HG02938 (cell line): ENCODE measurements at regions not wholly inside any gene's neighbourhood (a gene's known extent, or its start where the extent isn't known, plus 50 kb on each side); places are given as distances from the start of the nearest gene placed in this dataset.
A peak's percentile ranks its signal among the peaks of the same experiment; 100 is the strongest.
"Not testable (repeated sequence)": the region's sequence is repeated elsewhere in the genome, so short reads cannot be mapped to it uniquely, and the experiment has no call there.

Experiments used
- ATAC-seq: cut with Tn5 transposase; IDR thresholded peaks from one replicate; pipeline ENCODE4 v1.9.1; 2021; ENCODE audit warnings: mild to moderate bottlenecking, moderate library complexity; ENCODE audit not compliant: unreplicated experiment

DNA sequence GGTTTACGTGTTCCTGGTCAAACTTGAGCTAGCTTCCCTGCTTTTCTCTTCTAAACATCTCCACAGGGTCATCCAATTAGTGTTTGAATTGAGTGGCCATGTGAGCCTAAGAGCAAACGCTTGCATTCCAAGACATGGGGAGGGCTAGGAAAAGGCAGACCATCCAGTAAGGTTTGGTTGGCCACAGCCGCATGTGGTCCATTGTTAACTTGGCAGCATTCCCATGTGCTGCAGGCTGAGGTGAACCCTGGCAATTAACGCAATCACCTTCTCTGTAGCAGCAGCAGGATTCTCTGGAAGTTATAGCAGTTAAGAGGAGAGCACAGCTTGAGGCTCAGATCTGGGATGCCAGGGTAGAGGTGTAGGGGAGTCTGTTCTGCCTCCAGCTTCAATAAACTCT lies 502.2 kb upstream of the LMCD1 start:
- ATAC-seq: no peak

DNA sequence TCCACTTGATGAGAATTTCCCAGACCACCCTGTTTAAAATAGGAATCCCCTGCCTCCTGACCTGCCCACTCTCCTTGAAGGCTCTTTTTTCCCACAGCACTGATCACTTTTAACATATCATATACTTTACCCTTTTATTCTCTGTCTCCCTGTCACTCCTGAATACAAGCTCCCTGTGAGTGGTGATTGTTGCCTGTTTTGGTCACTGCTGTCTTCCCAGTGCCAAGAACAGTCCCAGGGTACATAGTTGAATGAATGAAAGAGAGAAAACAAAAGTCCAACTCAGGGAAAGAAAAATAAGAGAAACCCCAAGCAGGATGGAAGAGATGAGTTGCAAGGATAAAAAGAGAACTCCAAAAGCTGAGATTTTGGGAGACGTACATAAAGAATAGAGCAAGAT lies 500.3 kb upstream of the LMCD1 start:
- no peak for ATAC-seq

DNA sequence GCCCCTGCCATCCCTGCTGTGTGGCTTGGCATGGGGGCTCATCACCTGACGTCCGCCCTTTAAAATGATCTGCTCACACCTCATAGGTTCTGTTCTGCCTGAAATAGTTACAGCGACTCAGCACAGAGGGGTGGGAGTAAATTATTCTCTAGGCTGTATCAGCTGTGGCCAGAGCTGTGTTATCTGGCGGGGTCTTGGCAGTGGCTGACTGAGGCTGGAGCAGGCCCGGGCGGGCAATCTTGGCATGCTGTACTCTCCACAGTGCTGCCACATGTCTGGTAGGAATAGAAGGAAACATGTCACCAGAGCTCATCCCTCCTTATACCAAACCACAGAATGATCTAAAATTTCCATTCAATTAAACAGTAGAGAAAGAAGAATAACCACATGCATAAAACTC lies 499.9 kb upstream of the LMCD1 start:
- ATAC-seq: no peak

GRCh38 chr3:8011902-8012301 lies 489.7 kb upstream of the LMCD1 start:
- no peak for ATAC-seq

DNA sequence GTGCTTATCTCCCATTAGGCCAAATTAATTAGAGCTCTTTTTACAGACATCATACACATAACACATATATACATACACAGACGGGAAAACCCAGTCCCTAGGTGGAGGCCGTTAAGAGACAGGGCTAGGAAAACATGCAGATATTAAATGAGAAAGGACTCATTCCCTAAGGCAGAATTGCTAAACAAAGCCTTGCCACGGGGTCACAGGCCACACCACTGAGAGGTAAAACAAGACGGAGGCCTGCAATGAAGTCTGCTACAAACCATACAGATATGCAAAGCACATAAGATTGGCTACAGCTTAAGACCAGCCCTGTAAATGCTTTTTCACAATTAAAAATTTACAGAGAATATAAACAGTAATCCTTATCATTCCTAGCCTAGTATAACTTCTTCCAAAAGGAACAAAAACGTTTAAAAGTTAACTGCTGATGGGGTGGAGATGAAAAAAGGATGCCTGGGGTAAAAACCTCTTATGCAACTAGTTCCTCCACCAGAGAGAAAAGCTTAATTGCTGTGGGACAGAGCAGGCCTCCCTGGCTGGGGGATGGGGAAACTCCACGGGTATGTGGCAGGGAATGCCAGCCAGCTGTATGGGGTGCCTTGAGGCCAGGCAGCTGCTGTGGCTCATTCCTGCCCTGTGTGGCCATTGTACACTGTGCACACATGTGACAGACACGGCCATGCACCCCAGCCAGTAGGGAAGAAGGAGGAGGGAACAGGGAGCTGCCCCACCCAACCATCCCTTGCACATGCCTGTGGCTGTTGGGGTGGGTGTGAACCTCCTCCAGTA lies 481.4 kb upstream of the LMCD1 start:
- ATAC-seq: no peak

DNA sequence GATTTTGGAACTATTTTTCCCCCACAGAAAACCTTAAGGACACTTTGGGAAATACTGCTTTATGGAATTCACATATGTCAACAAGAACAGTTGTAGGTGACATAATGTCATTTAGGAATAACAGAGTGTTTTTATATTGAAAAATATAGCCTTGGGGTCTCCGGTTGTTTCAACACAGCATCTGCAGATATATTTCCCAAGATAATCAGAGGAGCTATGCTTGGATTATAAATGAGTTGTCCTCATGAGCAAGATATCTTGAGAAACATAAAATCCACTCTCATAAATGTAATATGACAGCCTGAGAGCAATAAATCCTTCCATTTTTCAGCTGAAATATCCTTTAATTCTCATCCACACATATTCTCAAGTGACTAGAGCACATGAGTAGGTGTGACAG lies 473.7 kb upstream of the LMCD1 start:
- ATAC-seq: no peak

GRCh38 chr3:8050283-8050682 lies 451.3 kb upstream of the LMCD1 start:
- ATAC-seq: no peak

DNA sequence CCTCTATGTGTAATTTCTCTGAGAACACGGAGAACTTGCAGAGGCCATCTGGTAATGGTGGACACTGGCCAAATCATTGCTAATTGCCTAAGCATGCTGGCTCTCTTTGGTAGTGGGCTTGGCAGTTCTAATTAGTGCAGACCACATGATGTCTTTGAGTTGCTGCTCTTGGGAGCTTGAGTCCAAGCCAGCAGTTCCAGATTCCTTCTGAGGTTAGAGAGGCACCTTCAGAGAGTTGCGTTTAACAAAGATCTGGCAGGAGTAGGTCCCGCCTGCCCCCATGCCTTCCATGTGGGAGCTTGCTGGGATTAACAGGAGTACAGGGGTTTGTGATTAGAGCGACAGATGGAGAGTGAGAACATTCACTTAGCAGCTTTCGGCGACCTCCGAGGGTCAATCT lies 449.0 kb upstream of the LMCD1 start:
- no peak for ATAC-seq

- ATAC-seq: not testable (repeated sequence)
Measured at GRCh38 chr3:8068135-8068534, 433.5 kb upstream of the LMCD1 start.

DNA sequence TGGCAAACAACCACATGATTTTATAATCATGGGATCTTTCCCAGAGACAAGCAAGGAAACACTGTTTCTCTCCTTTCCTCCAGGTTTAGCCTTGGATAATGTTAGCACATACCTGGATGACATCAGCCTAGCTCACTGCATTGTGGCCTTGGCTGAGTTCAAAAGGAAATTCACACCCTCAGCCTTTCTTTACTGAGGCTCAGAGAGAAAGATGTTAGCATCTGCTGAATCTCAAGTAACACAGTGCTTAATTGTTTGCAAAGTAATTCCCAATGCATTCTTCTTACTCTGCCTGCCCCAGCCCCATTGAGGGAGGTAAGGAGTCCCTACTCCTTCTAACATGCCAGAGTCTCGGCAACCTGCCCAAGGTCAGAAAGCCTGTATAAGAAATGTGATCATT lies 432.2 kb upstream of the LMCD1 start:
- ATAC-seq: no peak

DNA sequence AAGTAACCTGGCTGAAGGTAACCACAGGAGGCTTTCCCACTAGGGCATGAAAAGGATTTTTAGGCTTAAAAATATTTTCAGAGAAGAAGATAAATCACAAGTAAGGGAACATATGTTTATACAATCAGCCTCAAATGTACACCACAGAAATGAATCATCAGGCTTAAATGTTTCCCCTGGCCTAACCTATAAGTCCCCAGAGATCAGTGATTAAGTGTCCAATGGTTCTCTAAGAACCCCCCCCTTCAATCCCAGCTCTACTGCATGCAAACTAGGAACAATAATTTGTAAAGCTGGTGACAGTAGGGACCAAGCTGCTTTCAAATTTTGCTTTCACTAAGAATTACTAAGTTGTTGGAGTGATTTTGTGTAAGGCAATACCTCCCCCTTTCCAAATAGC lies 431.6 kb upstream of the LMCD1 start:
- ATAC-seq: no peak

DNA sequence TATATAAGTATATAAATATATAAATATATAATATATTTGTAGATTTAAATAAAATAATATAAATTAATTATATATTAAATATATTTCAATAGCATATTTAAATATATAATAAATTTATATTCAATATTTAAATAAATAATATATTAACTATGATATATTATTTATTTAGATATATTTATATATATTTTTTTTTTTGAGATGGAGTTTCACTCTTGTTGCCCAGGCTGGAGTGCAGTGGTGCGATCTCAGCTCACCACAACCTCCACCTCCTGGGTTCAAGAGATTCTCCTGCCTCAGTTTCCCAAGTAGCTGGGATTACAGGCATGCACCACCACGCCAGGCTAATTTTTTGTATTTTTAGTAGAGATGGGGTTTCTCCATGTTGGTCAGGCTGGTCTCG lies 426.9 kb upstream of the LMCD1 start:
- not testable (repeated sequence) for ATAC-seq

GRCh38 chr3:8077126-8077525 lies 424.5 kb upstream of the LMCD1 start:
- no peak for ATAC-seq

DNA sequence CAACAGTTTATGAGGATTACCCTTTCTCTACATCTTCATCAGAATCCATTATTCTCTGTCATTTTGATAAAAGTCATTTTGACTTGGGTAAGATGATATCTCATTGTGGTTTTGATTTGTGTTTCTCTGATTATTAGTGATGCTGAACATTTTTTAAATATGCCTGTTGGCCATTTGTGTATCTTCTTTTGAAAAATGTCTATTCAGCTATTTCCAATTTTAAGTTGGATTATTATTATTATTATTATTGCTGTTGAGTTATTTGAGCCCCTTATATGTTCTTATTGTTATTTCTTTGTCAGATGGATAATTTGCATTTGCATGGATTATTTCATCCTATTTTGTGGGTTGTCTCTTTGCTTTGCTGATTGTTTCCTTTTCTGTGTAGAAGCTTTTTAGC lies 421.2 kb upstream of the LMCD1 start:
- ATAC-seq: no peak

DNA sequence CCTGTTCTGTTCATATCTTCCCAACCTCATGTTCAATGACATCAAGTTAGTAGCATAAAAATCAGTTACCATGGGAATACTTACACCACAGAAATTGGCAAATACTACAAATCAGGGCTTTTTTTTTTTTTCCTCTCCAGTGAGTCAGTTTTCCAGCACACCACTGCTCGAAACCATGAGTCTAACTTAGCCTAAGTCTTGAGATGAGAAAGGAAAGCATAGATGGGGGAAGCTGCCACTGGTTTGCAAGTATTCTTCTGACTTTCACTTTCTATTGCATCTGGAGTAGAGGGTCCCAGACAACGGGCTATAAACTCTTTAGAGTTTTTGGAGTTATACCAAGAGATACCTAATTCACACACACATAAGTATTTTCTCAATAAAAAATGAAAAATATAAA lies 416.1 kb upstream of the LMCD1 start:
- no peak for ATAC-seq

- no peak for ATAC-seq
Measured at GRCh38 chr3:8087951-8088350, 413.7 kb upstream of the LMCD1 start.

GRCh38 chr3:8094415-8094814 lies 407.2 kb upstream of the LMCD1 start:
- ATAC-seq: no peak

DNA sequence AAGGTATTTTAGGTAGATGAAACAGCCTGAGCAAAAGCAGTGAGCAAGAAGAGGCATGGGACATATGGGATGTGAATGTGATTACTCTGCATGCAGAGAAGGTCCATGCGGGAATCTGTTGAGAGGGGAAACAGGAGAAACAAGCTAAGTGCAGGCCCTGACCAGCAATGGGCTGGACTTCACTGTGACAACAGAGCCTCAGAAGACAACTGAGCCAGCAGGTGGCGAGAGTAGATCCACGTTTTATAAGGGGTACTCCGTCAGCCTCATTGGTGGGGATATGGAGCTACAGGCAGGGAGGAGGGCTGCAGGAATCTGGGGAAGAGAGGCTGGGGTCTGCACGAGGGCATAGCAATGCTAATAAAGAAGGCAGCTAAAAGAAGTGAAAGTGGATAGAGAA lies 405.9 kb upstream of the LMCD1 start:
- no peak for ATAC-seq

GRCh38 chr3:8097690-8098089 lies 403.9 kb upstream of the LMCD1 start:
- no peak for ATAC-seq

DNA sequence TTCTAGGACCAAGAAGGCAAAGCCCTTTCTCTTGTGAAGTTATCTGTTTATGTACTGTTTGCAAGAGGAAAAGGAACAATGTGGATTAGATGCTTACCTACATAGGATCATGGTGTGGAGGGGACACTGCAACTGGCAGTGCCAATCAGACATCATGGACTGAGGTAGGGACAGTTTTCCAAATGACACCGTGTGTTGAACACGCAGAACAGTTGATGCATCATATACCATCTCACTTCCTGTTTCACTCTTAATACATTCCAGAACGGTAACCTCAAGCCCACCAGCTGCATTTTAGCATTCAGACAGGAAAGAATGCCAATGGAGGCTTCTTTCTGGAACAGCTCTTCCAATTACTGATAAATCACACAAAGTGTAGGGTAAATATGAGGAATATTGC lies 397.7 kb upstream of the LMCD1 start:
- ATAC-seq: peak; percentile 52

DNA sequence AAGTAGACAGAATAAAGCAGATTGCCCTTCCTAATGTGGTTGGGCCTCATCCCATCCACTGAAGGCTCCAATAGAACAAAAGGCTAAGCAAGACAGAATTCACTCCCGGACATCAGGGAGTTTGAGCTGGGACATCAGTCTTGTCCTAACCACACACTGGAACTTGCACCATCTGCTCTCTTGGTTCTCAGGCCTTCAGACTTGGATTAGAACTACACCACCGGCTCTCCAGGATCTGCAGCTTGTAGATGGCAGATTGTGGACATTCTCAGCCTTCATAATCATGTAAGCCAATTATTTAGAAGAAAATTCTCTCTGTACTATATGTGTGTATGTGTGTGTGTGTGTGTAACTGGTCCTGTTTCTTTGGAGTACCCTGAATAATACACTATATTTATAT lies 394.7 kb upstream of the LMCD1 start:
- ATAC-seq: no peak

DNA sequence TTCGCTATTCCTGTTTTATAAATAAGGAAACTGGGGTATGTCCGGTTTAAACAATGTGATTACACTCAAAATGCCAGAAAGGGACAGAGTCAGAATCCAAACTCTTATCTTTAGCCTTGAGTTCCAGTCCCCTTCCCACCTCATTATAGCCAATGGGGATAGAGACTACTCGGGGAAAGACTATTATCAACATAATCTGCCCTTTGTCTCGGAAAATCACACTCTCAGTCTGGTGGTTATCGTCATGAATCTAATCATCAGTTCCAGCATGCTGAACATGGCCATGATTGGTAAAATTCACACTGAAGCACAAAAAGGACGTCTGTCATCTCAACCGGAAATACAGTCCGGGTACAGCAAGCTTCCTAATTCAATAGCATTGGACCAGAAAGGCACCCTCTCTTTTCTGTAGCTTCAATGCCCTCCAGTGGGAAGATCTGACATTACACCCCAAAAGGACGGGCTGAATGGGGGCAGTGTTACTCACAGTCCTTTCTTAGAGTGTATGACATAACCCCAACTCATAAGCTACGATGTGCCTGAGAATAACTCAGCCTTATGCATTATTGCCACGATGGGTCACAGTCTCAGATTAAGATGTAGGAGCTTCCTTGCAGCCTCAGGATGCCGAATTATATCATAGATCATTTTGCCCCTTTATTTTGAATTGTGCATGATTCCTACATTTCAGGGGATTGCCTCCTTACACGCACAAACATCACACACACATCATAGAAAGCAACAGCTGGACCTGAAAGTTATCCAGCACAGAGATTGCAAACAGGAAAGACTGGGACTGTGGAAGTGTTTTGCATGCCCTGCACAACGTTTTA lies 390.4 kb upstream of the LMCD1 start:
- ATAC-seq: peak; percentile 98
